ENCODE measurements at regions not wholly inside any gene's neighbourhood (a gene's known extent, or its start where the extent isn't known, plus 50 kb on each side); places are given as distances from the start of the nearest gene placed in this dataset.

DNA sequence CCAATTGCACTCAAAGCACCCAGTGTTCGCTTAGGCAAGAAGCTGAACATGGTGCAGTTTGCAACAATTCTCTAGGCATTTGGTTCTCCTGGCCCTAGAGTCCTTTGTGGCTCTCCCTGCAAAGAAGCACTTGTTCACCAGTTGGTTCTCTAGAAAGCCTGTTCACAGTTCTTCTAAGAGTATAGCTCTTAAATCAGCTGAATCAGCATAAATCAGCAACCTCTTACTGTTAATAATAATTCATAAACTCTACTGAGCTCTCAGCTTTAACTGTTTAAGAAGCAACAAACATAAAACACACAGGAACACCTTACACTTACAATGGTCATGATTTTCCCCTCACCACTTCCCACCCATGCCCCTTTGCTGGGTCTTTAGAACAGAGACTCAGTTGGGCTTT, 56.8 kb upstream of the PPP2R3A start:
- no peaks in the 10 kb centered on the region for H3K27me3 ChIP-seq
- no peaks in the 10 kb centered on the region for H3K9me3 ChIP-seq
- intact Hi-C loops (cut with DNase I; ENCODE audit: low total_unique reads), result no loop called here
- no peaks in the 10 kb centered on the region for H3K36me3 ChIP-seq
- no peaks in the 10 kb centered on the region for H3K4me1 ChIP-seq
- H3K4me3 ChIP-seq, result no peak overlapping the region
- no peak for DNase-seq
- no peak overlapping the region for H3K27ac ChIP-seq
- TF ChIP-seq, protein P1, sequence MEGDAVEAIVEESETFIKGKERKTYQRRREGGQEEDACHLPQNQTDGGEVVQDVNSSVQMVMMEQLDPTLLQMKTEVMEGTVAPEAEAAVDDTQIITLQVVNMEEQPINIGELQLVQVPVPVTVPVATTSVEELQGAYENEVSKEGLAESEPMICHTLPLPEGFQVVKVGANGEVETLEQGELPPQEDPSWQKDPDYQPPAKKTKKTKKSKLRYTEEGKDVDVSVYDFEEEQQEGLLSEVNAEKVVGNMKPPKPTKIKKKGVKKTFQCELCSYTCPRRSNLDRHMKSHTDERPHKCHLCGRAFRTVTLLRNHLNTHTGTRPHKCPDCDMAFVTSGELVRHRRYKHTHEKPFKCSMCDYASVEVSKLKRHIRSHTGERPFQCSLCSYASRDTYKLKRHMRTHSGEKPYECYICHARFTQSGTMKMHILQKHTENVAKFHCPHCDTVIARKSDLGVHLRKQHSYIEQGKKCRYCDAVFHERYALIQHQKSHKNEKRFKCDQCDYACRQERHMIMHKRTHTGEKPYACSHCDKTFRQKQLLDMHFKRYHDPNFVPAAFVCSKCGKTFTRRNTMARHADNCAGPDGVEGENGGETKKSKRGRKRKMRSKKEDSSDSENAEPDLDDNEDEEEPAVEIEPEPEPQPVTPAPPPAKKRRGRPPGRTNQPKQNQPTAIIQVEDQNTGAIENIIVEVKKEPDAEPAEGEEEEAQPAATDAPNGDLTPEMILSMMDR (IDR thresholded peaks at IDR 0.05), result no peak
- TF ChIP-seq POLR2A (IDR thresholded peaks at IDR 0.05), result no peak

DNA sequence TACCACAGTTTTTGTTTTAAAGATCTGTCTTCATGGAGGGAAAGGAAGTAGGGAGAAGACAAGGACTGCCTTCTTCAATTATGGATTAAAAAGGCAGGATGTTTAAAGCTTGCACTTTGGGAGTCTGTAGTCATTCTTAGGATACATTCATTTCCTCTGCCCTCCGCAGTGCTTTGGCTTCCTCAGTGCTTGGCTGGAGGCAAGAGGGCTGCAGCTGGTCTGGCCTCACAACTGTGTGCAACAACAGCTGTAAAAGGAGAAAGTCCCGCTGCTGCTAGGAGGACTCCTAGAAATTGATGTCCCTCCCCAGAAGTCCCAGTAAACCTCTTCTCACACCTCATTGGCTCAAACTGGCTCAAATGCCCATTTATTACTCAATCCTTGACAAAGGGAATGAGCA, 54.4 kb upstream of the PPP2R3A start:
- Histone ChIP-seq H3K36me3 (no peaks in the 10 kb centered on the region), H3K9me3 (no peaks in the 10 kb centered on the region), H3K27me3 (no peaks in the 10 kb centered on the region), H3K27ac (no peak overlapping the region), H3K4me3 (no peak overlapping the region), H3K4me1 (no peaks in the 10 kb centered on the region)
- DNase-seq, result no peak
- intact Hi-C loops (cut with DNase I; ENCODE audit: low total_unique reads), result no loop called here
- TF ChIP-seq, protein P1 (IDR thresholded peaks at IDR 0.05), result no peak
- no peak for TF ChIP-seq POLR2A (IDR thresholded peaks at IDR 0.05)

DNA sequence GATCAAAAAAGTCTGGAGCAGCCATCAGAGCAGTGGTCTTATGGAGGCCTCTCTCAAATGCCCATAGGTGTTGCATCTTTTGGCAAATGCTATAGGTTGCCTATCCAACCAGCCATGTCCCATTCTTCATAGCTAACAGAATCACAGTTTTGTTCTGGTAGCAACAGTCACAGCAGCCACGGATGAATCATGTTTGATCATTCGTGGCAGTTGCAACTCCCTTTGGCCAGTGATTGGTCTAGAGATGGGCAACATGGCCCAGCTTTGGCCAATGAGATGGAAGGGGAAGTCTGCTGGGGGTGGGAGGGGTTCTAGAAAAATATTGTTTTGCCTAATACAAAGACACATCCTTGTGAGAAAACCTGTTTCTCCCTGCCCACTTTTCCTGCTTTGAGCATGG, 50.3 kb upstream of the PPP2R3A start:
- Histone ChIP-seq H3K36me3 (no peaks in the 10 kb centered on the region), H3K4me3 (no peak overlapping the region), H3K27me3 (no peaks in the 10 kb centered on the region), H3K27ac (no peak overlapping the region), H3K4me1 (no peaks in the 10 kb centered on the region), H3K9me3 (no peaks in the 10 kb centered on the region)
- intact Hi-C loops (cut with DNase I; ENCODE audit: low total_unique reads), result no loop called here
- TF ChIP-seq, protein P1 (IDR thresholded peaks at IDR 0.05), result no peak
- TF ChIP-seq POLR2A (IDR thresholded peaks at IDR 0.05), result no peak
- no peak for DNase-seq

Data from uterus (tissue), 3 donors.